HEK293 (cell line): ENCODE measurements at regions not wholly inside any gene's neighbourhood (a gene's known extent, or its start where the extent isn't known, plus 50 kb on each side); places are given as distances from the start of the nearest gene placed in this dataset.

Source experiments
- ZBTB7A ChIP-seq: fragments of 450-650 bp; formaldehyde crosslinking; IDR thresholded peaks from 2 replicates; pipeline ENCODE4 v1.5.1; 2016; ENCODE audit warnings: low read depth, missing biosample characterization, missing genetic modification characterization
- ZNF416 ChIP-seq: fragments of 450-650 bp; formaldehyde crosslinking; IDR thresholded peaks from 2 replicates; pipeline ENCODE4 v1.5.1; 2016; ENCODE audit warnings: missing biosample characterization, missing genetic modification characterization
- ZNF501 ChIP-seq: fragments of 450-650 bp; formaldehyde crosslinking; IDR thresholded peaks from 2 replicates; pipeline ENCODE4 v1.5.1; 2016; ENCODE audit warnings: missing biosample characterization, missing genetic modification characterization
- ZNF561 ChIP-seq: fragments of 450-650 bp; IDR thresholded peaks from 2 replicates; pipeline ENCODE4 v1.5.1; 2018; ENCODE audit warnings: missing biosample characterization, missing genetic modification characterization, borderline replicate concordance
- ZNF791 ChIP-seq: fragments of 450-650 bp; formaldehyde crosslinking; IDR thresholded peaks from 2 replicates; pipeline ENCODE4 v1.5.1; 2016; ENCODE audit warnings: missing biosample characterization, missing genetic modification characterization
- TF ChIP-seq, protein P1 (sequence below): fragments of 450-650 bp; formaldehyde crosslinking; IDR thresholded peaks from 2 replicates; pipeline ENCODE4 v1.5.1; 2016; ENCODE audit warnings: missing biosample characterization, missing genetic modification characterization
- TF ChIP-seq, protein P2 (sequence below): fragments of 450-650 bp; formaldehyde crosslinking; IDR thresholded peaks from 2 replicates; pipeline ENCODE4 v1.5.1; 2016; ENCODE audit warnings: missing biosample characterization, missing genetic modification characterization
- TF ChIP-seq, protein P3 (sequence below): fragments of 450-650 bp; formaldehyde crosslinking; IDR thresholded peaks from 2 replicates; pipeline ENCODE4 v1.5.1; 2016; ENCODE audit warnings: missing biosample characterization, missing genetic modification characterization
- TF ChIP-seq, protein P4 (sequence below): fragments of 450-650 bp; formaldehyde crosslinking; IDR thresholded peaks from 2 replicates; pipeline ENCODE4 v1.5.1; 2017; ENCODE audit warnings: missing biosample characterization, missing genetic modification characterization

DNA sequence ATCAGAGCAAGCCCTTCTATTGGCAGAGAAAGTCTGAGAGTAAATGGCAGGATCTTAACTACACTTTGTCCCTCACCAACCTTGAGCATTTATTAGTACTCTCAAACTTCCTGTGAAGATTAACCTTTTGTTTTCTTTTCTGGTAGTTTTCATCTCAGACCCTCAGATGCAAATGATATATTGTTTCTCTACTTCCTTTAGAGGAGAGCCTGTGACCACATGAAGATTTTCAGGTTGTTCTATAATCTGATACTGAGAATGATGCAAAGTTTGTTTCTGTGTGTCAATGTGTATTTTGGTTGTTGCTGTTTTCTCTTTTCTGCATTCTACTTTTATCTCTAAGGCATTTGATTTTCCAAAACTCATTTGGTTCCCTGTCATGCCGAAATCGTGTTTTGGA is 165.8 kb upstream of the CYSLTR1 start:
- TF ChIP-seq, protein P1, sequence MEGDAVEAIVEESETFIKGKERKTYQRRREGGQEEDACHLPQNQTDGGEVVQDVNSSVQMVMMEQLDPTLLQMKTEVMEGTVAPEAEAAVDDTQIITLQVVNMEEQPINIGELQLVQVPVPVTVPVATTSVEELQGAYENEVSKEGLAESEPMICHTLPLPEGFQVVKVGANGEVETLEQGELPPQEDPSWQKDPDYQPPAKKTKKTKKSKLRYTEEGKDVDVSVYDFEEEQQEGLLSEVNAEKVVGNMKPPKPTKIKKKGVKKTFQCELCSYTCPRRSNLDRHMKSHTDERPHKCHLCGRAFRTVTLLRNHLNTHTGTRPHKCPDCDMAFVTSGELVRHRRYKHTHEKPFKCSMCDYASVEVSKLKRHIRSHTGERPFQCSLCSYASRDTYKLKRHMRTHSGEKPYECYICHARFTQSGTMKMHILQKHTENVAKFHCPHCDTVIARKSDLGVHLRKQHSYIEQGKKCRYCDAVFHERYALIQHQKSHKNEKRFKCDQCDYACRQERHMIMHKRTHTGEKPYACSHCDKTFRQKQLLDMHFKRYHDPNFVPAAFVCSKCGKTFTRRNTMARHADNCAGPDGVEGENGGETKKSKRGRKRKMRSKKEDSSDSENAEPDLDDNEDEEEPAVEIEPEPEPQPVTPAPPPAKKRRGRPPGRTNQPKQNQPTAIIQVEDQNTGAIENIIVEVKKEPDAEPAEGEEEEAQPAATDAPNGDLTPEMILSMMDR, result no peak
- TF ChIP-seq, protein P2, sequence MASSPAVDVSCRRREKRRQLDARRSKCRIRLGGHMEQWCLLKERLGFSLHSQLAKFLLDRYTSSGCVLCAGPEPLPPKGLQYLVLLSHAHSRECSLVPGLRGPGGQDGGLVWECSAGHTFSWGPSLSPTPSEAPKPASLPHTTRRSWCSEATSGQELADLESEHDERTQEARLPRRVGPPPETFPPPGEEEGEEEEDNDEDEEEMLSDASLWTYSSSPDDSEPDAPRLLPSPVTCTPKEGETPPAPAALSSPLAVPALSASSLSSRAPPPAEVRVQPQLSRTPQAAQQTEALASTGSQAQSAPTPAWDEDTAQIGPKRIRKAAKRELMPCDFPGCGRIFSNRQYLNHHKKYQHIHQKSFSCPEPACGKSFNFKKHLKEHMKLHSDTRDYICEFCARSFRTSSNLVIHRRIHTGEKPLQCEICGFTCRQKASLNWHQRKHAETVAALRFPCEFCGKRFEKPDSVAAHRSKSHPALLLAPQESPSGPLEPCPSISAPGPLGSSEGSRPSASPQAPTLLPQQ (tag by site-specific recombination), result no peak
- TF ChIP-seq ZBTB7A (tag by site-specific recombination) (no peak), ZNF791 (no peak), ZNF501 (tag by site-specific recombination) (no peak), ZNF561 (tag by site-specific recombination) (no peak), ZNF416 (no peak)
- TF ChIP-seq, protein P3, sequence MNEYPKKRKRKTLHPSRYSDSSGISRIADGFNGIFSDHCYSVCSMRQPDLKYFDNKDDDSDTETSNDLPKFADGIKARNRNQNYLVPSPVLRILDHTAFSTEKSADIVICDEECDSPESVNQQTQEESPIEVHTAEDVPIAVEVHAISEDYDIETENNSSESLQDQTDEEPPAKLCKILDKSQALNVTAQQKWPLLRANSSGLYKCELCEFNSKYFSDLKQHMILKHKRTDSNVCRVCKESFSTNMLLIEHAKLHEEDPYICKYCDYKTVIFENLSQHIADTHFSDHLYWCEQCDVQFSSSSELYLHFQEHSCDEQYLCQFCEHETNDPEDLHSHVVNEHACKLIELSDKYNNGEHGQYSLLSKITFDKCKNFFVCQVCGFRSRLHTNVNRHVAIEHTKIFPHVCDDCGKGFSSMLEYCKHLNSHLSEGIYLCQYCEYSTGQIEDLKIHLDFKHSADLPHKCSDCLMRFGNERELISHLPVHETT (tag by site-specific recombination), result no peak
- TF ChIP-seq, protein P4, sequence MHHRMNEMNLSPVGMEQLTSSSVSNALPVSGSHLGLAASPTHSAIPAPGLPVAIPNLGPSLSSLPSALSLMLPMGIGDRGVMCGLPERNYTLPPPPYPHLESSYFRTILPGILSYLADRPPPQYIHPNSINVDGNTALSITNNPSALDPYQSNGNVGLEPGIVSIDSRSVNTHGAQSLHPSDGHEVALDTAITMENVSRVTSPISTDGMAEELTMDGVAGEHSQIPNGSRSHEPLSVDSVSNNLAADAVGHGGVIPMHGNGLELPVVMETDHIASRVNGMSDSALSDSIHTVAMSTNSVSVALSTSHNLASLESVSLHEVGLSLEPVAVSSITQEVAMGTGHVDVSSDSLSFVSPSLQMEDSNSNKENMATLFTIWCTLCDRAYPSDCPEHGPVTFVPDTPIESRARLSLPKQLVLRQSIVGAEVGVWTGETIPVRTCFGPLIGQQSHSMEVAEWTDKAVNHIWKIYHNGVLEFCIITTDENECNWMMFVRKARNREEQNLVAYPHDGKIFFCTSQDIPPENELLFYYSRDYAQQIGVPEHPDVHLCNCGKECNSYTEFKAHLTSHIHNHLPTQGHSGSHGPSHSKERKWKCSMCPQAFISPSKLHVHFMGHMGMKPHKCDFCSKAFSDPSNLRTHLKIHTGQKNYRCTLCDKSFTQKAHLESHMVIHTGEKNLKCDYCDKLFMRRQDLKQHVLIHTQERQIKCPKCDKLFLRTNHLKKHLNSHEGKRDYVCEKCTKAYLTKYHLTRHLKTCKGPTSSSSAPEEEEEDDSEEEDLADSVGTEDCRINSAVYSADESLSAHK (tag by site-specific recombination), result no peak
